Globus pallidus (tissue), 1 donor: ENCODE measurements at regions not wholly inside any gene's neighbourhood (a gene's known extent, or its start where the extent isn't known, plus 50 kb on each side); places are given as distances from the start of the nearest gene placed in this dataset.
A peak's percentile ranks its signal among the peaks of the same experiment; 100 is the strongest.
"Not testable (repeated sequence)": the region's sequence is repeated elsewhere in the genome, so short reads cannot be mapped to it uniquely, and the experiment has no call there.

Experiments
- DNase-seq: peaks from one replicate; pipeline ENCODE4 v3.0.0-alpha.2; 2015; ENCODE audit warnings: low spot score

DNA sequence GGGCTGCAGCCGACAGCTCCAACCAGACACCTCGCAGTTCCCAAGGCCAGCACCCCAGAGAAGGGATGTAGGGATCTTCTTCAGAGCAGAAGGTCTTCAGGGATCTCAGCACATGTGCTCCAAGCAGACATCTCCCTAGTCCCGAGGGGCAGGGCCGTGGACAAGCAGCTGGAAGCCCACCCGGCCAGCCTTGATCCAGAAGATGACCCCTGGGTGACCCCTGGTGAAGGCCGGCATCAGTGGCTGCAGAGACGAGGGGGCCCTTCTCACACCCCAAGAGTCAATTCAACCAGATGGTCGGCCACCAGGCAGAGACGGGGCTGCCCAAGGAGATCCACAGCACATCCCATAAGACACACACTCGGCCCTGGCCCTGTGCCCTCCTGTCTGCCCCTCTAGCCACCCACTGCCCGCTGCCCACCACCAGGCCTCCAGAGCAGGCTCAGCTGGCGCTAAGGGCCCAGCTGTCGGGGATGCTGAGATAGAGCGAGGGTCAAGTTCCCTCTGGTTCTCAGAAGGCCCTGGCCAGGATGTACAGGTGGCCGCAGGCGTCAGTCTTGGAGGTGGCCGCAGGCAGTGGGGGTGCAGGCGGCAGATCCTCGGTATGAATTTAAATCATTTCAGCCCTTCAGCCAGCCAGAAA, 168.3 kb downstream of the BRD1 start:
- DNase-seq, result no peak

DNA sequence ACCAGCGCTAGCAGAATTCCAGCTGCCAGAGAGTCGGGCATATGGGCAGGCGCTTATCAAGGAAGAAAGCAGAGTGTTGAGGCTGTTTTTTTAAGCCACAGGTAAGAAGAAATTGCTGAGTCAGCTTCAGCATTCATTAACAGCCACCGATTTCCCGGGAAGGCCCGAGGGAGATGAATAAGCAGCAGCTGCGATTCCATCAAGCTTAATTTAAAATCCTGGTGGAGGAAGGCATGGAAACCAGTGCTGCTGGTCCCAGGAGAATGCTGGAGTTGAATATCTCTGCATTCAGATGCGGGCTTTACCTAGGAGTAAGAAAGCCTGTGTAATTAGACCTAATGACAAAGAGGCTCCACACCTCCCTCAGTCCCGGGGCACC, 168.8 kb downstream of the BRD1 start:
- no peak for DNase-seq

DNA sequence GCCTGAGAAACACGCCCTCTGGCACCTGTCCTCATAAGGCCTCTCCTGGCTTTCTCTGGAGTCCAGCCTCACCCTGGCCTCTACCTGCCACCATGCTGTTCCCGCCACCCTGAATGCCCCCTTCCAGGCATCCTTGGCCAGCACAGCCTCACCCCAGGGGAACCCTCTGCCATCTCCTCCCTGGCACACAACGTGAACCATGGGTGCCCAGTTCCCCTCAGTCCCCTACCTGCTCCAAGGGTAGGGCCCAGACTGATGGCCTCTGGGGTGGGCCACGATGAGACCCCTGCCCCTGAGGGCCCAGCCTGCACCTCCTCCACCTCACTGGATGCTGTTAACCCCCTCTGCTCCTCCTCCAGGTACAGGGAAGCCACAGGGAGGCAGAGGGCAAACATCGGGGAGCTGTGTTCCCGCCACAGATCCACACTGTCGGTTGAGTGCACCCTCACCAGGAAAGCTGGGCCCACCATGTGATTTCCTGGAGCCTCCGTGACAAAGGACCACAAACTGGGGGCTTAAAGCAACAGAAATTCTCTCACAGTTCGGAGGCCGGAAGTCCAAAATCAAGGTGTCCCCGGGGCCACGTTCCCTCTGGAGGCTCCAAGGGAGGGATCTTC, 169.6 kb downstream of the BRD1 start:
- no peak for DNase-seq

DNA sequence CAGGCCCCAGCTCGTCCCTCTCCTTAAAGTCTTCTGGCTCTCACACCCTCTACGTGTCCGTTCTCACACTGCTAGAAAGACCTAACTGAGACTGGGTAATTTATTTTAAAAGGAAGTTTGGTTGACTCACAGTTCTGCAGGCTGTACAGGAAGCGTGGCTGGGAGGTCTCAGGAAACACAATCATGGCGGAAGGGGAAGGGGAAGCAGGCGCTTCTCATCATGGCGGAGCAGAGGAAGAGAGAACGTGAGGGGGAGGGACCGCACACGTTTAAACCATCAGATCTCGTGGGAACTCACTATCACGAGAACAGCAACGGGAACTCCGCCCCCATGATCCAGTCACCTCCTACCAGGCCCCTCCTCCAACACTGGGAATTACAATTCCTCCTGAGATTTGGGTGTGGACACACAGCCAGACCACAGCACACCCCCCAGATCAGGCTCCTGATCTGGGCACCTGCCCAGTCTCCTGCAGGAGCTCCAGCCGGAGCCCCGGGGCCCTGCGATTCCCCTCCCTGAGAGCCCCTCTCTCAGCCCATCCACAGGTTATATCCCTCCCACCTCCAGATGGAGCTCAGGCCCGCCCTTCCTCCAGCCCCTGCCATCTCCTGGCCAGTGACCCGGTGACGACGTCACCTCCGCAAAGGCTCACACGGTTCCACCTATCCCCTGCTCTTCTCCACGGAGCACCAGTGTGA, 170.2 kb downstream of the BRD1 start:
- DNase-seq, result peak; percentile 33

DNA sequence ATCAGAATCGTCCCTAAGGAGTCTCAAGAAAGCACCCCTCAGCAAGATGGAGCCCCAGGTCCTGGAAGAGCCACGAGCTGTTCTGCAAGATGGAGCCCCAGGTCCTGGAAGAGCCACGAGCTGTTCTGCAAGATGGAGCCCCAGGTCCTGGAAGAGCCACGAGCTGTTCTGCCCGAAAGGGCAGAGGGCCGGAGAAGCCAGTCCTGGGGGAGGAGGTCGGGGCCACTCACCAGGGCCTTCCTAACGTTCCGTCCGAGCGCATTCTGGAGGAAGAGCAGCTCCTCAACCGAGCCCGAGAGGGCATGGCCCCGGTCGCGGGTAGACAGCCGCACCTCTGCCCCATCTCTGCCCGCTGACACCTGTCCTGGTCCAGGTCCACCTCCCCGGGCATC, 170.8 kb downstream of the BRD1 start:
- DNase-seq, result not testable (repeated sequence)

DNA sequence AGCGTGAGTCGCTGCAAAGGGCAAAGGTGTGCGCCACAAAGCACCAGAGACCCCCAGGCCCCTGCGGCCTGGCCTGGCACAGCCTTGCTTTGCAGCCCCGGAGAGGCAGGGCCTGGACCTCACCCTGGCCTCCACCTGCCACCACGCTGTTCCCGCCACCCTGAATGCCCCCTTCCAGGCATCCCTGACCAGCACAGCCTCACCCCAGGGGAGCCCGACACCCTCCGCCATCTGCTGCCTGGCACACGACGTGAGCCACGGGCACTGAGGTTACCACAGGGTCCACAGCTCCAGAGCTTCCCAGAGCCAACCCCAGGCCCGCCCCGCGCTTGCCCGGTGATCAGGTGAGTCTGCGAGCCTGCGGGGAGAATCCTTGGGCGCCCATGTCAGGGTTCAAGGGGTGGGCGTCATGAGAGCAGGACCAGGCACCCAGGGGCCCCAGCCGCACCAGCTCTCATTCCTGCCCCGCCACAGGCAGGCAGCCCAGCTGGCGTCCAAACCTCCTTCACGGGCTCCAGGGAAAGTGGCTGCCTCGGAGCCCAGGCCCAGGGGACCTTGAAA, 171.3 kb downstream of the BRD1 start:
- no peak for DNase-seq

DNA sequence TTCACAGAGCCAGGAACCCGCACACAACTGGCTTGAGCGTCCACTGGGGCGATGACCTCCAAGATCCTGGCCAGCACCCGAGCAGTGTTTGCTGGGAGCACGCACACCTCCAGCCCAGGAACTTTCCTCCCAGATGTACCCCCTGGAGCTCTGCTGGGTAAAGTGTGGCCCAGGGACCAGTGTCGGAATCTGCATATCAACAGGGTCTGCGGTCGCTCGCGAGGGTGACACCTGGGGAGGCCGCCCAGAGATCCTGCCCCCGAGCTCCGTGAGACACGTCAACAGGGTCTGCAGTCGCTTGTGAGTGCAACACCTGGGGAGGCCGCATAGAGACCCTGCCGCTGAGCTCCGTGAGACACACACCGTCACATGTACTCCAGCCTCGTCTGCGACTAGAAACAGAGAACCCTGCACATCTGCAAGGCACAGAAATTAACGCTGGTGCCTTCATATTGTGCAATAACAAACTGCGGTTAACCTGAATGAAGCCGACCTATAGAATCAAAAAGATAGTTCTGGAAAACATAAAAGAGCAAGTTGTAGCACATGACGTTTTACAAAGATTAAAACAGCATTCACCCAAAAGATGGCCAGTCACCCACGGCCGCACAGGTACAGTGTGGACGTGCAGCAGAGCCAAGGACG, 172.4 kb downstream of the BRD1 start:
- no peak for DNase-seq

DNA sequence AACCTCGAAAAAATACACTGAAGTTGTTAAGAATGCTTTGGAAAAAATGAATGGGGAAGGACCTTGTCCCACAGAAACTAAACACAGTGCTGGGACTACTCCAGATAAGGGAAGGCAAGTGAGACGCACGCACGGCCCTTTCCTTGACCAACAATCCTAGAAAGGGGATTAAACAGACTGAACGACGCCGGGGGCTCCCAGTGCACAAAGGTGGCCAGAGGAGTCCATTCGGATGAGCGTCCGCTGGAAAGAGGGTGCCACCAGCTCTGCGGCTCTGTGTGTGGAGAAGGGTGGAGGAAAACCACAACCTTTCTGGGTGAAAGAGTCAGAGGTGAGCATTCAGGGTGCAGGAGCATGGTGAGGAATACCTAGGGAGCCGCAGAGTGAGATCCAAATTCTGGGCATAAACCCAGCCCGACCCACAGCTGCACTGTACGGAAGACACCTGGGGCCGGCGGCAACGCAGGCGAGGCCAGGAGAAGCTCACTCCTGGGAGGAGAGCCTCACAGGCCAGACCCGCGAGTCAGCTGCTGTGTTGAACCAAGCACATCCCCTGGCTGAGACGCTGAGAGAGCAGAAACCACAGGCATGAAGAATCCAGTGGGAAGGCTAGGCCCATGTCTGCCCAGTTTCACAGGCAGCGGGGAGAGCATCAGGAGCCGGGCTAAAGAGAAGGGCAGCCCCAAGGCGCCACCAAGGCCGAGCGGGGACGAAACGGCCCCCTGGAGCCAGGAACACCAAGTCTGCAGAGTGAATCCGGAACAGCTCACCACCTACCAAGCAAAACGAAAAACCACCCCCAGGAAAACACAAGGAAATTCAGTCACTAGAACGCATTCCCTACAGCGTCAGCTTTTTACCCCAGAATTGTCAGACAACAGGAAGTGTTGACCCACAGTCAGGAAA, 177.1 kb downstream of the BRD1 start:
- no peak for DNase-seq

DNA sequence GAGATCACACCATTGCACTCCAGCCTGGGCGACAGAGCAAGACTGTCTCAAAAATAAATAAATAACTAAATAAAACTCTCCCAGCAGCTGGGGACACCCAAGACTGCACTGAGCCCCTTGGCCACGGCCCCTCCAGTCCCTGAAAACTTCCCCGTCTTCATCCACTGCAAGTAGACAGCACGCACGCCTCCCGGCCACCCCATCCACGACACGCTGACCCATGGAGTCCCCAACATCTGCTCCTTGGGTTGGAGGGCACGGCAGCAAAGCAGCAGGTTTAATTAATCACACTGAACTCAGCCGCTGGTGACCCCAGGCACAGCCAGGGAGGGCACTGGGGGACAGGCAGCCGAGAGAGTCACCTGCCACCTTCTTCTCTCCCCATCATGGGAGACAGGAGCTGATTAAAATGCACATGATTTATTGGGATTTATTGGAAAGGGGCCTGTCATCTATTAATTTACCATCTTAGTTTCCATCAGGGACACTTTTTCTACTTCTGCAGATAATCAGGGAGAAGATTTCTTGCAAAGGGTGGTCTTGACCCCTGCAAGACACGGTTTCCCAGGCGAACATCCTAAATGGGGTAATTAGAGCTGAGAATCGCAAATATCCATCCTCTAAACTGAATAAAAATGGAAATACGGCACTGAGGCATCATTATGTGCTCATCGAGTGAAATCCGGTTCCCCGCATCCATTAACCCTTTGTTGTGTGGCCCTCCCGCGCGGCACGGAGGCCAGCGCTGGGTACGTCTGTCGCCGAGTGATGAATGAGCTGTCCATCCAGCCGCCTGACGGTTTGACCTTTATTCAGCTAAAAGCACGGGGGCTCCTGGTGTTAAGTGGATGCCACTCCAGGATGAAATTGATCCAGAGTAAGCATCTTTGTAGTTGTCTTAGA, 178.3 kb downstream of the BRD1 start:
- no peak for DNase-seq

DNA sequence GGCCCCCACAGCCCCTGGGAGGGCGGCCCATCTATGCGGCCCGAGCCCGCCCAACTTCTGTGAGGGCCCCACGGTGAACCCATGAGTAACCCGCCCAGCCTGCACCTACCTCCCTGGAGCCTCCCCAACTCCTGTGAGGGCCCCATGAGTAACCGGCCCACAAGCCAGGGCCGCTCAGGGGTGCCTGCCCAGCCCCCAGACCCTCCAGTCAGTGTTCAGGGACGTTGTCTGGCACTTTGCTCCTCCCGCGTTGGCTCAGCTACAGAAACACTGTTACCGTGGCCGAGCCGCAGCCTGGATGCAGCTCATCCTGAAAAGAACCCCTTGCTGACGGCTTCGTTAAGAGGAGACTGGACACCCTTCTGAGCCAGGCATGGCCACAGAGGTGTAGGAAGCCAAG, 179.6 kb downstream of the BRD1 start:
- no peak for DNase-seq

DNA sequence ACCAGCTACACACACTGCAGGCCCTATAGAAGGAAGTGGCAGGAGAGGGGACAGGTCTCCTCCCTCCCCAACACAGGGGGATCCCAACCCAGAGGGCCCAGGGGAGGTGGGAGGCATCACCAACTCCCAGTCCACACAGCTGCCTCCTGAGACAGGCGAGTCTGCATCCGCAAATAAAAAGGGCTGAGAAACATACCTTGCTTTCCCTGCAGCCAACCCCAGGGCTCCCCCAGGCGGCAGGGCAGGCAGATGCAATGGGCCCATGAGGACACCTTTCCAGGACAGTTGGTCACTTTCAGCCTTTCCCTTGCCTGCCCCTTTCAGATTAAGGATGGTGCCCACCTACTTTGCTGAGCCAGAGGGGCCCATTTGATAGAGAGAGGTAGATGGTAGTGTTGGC, 180.0 kb downstream of the BRD1 start:
- no peak for DNase-seq

DNA sequence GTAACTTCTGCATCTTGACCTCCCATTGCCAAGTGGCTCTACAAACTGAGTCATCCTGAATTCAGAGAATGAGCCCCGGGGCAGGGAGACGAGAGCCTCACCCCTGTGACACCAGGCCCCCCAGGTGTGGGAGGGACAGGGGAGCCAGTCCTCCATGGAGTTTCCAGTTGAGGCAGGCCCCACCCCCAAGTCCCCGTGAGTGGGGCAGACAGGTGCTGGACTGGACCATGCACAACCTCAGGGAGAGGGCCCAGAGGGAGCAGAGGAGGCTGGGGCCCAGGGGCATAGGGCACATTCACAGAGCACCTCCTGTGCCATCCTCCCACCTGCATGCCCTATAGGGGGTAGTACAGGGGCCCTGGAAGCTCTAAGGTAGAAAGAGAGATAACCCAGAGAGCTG, 180.8 kb downstream of the BRD1 start:
- DNase-seq, result no peak

DNA sequence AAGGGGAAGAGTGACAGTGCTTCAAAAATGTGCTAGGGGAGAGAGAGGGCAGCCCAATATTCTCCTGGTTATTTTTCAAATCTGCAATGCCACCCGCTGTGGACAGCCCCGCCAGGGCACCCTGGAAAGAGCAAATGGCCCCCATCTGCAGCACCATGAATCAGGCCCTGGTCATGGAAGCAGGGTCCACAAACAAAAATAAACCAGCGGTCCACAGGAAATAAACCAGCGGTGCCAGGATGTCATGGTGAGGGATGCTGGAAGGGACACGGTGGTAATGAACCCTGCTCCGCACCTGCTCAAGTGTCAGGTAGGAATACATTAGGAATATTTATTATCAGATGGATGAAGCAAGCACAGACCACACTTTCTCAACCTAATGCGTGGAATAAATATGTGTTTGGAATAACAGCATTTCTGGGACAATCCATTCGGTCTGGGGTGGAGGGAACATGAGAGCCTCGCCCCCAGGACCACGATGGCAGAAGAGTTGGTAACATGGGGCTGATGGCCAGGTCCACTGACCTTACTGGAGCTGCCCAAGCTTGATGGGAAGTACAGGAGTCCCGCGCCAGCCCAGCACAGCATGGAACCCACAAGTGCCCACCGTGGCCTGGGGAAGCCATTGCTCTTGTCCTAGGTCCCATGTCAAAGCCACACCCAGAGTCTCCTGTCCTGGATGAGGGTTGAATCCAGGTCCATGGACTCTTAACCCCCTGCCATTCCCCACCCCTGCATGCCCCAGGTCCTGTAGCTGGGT, 181.7 kb downstream of the BRD1 start:
- DNase-seq, result no peak

DNA sequence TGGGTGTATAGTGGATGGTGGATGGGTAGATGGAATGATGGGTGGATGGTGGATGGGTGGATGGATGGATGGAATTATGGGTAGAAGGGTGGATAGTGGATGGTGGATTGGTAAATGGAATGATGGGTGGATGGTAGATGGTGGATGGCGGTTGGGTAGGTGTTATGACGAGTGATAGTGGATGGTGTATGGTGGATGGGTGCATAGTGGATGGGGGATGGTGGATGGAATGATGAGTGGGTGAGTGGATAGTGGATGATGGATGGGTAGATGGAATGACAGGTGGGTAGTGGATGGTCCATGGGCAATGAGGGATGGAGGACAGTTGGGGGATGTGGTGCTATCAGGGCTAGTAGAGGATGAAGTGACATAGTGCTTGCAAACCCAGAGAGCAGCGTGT, 182.4 kb downstream of the BRD1 start:
- no peak for DNase-seq

DNA sequence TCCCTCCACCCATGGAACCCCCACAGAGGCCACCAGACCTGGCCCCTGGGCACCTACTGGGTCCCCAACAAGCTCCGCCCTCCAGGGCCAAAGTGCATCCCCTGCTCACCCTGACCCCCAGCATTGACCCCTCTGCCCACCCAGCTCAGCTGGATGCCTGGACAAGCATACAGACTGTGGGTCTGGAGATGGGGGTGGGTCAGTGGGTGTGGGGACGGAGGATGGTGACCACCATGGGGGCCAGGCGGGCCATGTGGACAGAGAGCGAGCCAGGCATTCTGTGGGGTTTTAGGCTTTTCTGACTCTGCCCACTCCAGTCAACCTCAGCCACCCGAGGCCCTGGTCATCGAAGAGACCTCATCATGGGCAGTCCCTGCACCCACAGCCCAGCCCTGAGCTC, 183.7 kb downstream of the BRD1 start:
- DNase-seq, result no peak

DNA sequence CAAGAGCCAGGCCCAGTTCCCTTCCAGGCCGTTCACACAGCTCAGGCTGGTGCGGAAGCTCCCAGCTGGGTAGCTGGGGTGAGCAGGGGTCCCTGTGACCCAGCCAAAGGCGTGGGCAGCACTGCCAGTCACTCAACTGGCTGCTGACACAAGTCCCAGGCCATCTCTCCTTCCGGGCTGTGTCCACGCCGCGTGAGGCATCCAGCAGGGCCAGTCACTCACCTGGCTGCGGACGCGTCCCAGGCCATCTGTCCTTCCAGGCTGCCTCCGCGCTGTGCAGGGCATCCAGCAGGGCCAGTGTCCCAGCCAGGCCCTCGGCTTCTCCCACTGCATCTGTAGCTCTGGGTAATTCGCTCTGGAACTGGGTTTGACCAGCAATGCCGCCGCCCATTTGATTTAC, 184.2 kb downstream of the BRD1 start:
- DNase-seq, result no peak

DNA sequence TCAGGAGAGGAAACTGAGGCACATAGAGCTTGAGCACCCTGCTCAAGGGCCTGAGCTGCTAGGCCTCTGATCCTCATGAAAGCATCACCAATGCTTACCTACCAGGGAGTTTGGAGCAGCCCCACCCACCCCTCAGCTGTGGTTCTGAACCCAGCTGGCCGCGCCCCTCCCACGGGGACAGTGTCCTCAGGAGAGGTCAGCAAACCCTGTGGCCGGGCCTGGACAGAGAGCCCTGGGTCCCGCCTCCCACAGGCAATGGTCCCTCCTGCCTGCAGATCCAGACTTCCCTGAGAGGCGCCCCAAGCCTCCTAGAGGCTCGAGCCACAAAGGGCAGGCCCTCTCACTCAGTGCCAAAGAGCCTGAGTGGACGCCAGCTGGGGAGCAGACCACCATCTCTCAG, 184.9 kb downstream of the BRD1 start:
- DNase-seq, result no peak

DNA sequence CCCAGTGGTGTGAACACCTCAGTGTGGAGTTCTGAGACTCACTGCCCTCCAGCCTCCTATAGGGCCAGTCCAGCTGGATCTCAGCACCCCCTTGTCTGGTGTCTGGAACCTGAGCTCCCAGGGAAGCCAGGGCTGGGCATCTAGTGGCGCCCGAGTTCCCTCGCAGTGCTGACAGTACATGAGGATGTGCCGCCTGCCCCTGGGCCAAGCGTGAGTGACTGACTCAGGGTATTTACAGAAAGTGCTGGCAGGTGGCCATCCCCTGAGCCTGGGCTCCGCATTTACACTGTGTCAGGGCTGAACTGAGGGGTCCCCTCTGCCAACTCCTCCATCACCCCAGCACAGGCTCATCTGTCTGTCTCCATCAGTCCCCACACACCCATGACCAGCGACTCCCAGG, 185.3 kb downstream of the BRD1 start:
- no peak for DNase-seq

DNA sequence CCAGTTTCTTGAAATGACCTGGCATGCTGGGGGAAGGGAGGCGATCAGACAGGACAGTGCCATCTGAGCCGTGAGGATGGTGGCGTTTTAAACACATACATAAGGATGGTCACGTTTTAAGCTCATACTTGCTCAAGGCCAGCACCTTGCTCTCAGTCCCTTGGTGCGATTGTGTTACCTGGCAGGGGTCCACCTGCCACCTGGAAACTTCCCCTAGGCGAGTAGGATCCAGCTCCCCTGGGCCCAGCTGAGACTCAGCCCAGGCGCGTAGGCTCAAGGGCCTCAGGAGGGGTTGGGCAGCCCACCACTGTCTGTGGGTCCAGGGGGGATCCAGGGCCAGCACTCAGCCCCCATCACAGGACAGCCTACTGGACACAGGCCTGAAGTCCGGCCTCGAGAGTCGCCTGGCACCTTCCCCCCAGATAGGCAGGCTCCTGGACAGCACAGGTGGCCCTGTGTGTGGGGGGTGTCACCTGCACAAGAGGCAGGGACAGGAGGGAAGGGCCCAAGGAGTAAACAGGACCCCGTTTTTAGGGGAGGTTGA, 185.8 kb downstream of the BRD1 start:
- DNase-seq, result no peak
